SU-DHL-6 (cell line): ENCODE measurements at regions not wholly inside any gene's neighbourhood (a gene's known extent, or its start where the extent isn't known, plus 50 kb on each side); places are given as distances from the start of the nearest gene placed in this dataset.

Source experiments
- H2AFZ ChIP-seq: fragments of 200-600 bp; sonication (generic); 2 replicates; pipeline ENCODE4 v1.6.1; 2014; ENCODE audit warnings: low read depth, mild to moderate bottlenecking, moderate library complexity, mixed read lengths, antibody characterized with exemption, low read length; ENCODE audit not compliant: severe bottlenecking
- H3F3A ChIP-seq: fragments of 200-600 bp; shearing (Covaris generic); 2 replicates; pipeline ENCODE4 v1.6.0; 2016; ENCODE audit warnings: antibody characterized with exemption, mild to moderate bottlenecking; ENCODE audit not compliant: insufficient read depth
- H3K27ac ChIP-seq: fragments of 200-600 bp; sonication (generic); 2 replicates; pipeline ENCODE4 v1.5.1; 2016; ENCODE audit warnings: low read depth, mild to moderate bottlenecking, low read length, moderate library complexity, mixed read lengths
- H3K27me3 ChIP-seq: fragments of 200-600 bp; sonication (generic), shearing (Covaris generic); 2 replicates; pipeline ENCODE4 v1.6.0; 2014; ENCODE audit warnings: mild to moderate bottlenecking, low read length
- H3K36me3 ChIP-seq: fragments of 200-600 bp; sonication (generic); 2 replicates; pipeline ENCODE4 v1.6.1; 2014; ENCODE audit warnings: mild to moderate bottlenecking, low read length, mixed read lengths
- H3K4me2 ChIP-seq: fragments of 300-600, 200-600 bp; shearing (Covaris generic), sonication (generic); 2 replicates; pipeline ENCODE4 v1.6.0; 2014; ENCODE audit warnings: low read length, low read depth, mild to moderate bottlenecking; ENCODE audit not compliant: poor library complexity, severe bottlenecking
- H3K4me3 ChIP-seq: fragments of 200-600 bp; sonication (generic); 2 replicates; pipeline ENCODE4 v1.5.1; 2014; ENCODE audit warnings: antibody characterized with exemption, low read length, mild to moderate bottlenecking, mixed read lengths; ENCODE audit not compliant: insufficient read depth, poor library complexity, severe bottlenecking
- H3K79me2 ChIP-seq: fragments of 200-600 bp; sonication (generic); 2 replicates; pipeline ENCODE4 v1.6.1; 2014; ENCODE audit warnings: mild to moderate bottlenecking, low read length, moderate library complexity; ENCODE audit not compliant: insufficient read depth
- H3K9ac ChIP-seq: fragments of 200-600 bp; sonication (generic); 2 replicates; pipeline ENCODE4 v1.7.0; 2014; ENCODE audit warnings: mild to moderate bottlenecking, low read length
- H3K9me2 ChIP-seq: fragments of 200-600 bp; sonication (generic); replicated peaks from 2 replicates; pipeline ENCODE4 v1.6.1; 2014; ENCODE audit warnings: low read length; ENCODE audit not compliant: insufficient read depth
- H3K9me3 ChIP-seq: fragments of 200-600 bp; sonication (generic); 2 replicates; pipeline ENCODE4 v1.6.1; 2014; ENCODE audit warnings: low read length, mixed read lengths; ENCODE audit not compliant: insufficient read depth
- H4K20me1 ChIP-seq: fragments of 200-600 bp; sonication (generic); 2 replicates; pipeline ENCODE4 v1.6.1; 2014; ENCODE audit warnings: low read depth, mild to moderate bottlenecking, antibody characterized with exemption, low read length, moderate library complexity, mixed read lengths
- EZH2phosphoT487 ChIP-seq: fragments of 200-600 bp; sonication (generic), shearing (Covaris generic); conservative IDR thresholded peaks from 2 replicates; pipeline ENCODE4 v1.6.1; 2018; ENCODE audit warnings: mild to moderate bottlenecking, antibody characterized with exemption, low read length, moderate library complexity, mixed read lengths
- TF ChIP-seq, protein P1 (sequence below): fragments of 200-600 bp; sonication (generic); IDR thresholded peaks from one replicate; pipeline ENCODE4 v1.5.1; 2017; ENCODE audit warnings: antibody characterized with exemption, mild to moderate bottlenecking, low read length, moderate library complexity; ENCODE audit not compliant: insufficient read depth, poor library complexity, severe bottlenecking

DNA sequence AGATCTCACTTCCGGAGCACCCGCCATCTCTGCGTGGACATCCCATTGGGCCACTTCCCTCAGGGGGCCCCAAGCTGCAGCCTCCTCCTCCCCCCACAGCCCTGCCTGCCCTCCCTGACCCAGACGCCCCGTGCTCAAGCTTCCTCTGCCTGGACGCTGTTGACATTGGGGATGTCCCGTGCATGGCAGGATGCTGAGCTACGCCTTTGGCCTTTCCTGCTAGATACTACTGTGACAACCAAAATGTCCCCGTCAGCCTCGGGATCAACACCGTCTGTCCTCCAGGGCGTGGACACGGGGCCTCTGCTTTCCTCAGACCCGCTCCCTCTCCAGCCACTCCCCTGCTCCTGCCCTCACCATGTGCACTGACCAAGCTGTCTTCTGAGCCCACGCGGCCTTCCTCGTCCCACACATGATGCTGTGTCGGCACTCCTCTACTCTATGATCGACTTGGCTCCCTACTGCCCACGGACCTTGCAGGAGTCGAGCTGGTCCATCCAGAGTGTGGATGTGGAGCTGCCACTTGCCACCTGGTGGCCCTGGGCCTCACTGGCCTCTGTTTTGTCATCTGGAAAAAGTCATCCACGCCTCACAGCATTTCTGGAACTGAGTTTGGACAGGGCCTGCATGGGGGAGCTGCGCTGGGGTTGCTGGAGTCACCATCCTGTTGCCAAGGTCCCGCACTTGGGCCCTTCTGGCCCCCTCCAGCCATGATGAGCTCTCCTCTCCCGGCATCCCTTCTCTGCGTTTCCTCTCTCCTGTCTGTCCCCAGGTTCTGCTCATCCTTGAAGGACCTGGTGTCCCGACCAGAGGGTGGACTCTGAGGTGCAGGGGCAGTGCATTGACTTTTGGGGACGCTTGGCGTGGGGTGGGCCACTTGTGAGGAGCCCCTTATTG lies 221.7 kb upstream of the CIBAR2 start:
- no peak overlapping the region for H3K4me3 ChIP-seq

DNA sequence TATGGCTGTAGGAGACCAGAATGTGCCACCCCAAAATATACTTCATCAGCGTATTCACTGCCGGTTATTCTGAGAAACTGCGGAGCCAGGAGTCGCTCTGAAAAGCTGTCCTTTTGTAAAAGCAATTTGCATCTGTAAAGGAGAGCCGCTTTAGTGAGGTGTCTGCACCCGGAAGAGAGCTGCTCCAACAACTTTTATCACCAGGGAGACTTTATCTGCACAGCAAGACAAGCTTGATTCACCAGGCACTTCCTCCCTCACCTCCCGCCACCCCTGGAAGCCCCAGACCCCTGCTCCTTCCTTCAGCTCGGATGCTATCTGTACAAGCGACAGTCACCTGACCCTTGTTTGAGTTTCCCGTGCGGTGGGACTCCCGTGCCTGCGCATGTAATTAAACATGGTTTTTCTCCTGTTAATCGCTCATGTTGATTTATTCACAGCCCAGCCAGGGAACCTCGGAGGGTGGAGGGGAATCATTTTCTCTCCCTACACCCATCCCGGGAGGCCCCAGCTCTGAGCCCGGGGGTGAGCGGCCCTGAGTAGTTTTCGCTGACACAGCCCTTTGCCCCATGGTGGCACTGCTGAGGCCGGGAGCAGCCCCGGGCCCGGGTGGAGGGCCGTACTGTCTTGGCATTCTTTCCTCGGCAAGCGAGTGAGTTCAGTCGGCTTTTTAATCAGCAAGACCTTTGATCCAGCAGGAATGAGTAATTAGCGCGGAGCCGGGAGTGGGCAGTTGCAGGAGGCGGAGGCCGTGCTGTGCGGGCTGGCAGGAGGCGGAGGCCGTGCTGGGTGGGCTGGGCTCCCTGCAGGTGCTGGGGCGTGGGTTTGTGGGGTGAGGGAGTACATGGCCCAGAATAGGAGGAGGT lies 222.7 kb upstream of the CIBAR2 start:
- Histone ChIP-seq H3K9me3 (no peaks in the 10 kb centered on the region), H3K79me2 (no peaks in the 10 kb centered on the region), H3K4me2 (no peak overlapping the region), H2AFZ (no peak overlapping the region), H3K4me3 (no peak overlapping the region), H4K20me1 (no peaks in the 10 kb centered on the region), H3K9me2 (no peaks in the 10 kb centered on the region), H3K27ac (no peak overlapping the region), H3K9ac (no peak overlapping the region), H3K36me3 (no peaks in the 10 kb centered on the region), H3F3A (no peaks in the 10 kb centered on the region), H3K27me3 (no peaks in the 10 kb centered on the region)
- TF ChIP-seq EZH2phosphoT487, result no peak
- TF ChIP-seq, protein P1, sequence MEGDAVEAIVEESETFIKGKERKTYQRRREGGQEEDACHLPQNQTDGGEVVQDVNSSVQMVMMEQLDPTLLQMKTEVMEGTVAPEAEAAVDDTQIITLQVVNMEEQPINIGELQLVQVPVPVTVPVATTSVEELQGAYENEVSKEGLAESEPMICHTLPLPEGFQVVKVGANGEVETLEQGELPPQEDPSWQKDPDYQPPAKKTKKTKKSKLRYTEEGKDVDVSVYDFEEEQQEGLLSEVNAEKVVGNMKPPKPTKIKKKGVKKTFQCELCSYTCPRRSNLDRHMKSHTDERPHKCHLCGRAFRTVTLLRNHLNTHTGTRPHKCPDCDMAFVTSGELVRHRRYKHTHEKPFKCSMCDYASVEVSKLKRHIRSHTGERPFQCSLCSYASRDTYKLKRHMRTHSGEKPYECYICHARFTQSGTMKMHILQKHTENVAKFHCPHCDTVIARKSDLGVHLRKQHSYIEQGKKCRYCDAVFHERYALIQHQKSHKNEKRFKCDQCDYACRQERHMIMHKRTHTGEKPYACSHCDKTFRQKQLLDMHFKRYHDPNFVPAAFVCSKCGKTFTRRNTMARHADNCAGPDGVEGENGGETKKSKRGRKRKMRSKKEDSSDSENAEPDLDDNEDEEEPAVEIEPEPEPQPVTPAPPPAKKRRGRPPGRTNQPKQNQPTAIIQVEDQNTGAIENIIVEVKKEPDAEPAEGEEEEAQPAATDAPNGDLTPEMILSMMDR, result no peak

More for the DNA sequence above, 221.7 kb upstream of the CIBAR2 start:
- H3K9me3 ChIP-seq, result no peaks in the 10 kb centered on the region
- H3K79me2 ChIP-seq, result no peaks in the 10 kb centered on the region
- H3K9me2 ChIP-seq, result no peaks in the 10 kb centered on the region
- H3K36me3 ChIP-seq, result no peaks in the 10 kb centered on the region
- H3K27me3 ChIP-seq, result no peaks in the 10 kb centered on the region
- no peaks in the 10 kb centered on the region for H3F3A ChIP-seq
- H2AFZ ChIP-seq, result no peak overlapping the region
- H3K27ac ChIP-seq, result no peak overlapping the region
- no peaks in the 10 kb centered on the region for H4K20me1 ChIP-seq
- TF ChIP-seq, protein P1, result no peak
- no peak for TF ChIP-seq EZH2phosphoT487
- no peak overlapping the region for H3K4me2 ChIP-seq
- H3K9ac ChIP-seq, result no peak overlapping the region

DNA sequence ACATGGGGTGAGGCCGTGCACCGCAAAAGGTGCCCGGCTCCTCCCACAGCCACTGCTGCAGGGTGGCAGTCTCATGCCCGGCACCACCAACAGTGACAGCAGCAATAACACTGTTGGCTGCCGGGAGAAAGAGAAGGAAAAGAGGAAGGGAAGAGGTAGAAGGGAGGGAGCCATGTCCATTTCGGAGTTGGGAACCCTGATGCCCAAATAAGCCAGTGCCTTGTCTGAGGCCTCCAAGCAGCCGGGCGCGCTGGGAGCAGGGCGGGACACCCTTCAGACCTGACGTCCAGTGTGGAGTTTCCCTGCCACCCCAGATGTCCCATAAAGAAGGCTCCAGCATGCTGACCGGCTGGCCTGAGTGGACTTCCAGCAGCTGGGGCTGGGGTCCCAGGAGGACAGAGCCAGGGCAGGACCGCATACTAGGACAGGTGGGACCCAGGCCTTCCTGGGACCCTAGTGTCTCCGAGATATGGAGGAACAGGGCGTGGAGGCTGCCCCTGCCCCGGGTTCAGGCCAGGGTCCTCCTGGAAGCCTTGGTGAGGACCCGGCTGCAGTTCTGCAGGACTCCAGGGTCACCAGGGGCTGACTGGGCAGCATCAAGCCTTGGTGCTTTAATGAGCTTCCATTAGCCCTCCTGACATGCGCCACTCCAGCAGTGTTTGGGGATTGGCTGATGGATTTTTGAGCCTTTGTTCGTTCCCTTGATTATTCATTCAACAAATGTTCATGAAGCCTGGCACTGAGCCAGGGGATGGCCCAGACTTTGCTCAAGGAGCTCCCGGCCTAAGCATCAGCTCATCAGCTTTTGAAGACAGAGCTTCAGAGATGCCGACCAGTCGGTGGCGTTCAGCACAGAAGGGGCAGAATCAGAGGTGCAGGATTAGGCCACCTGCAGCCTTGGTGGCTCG lies 223.6 kb upstream of the CIBAR2 start:
- Histone ChIP-seq H3K9me2 (no peaks in the 10 kb centered on the region), H3K27me3 (no peaks in the 10 kb centered on the region), H3K4me3 (no peak overlapping the region), H2AFZ (no peak overlapping the region), H3K27ac (no peak overlapping the region), H3K9me3 (no peaks in the 10 kb centered on the region), H3K79me2 (no peaks in the 10 kb centered on the region), H4K20me1 (no peaks in the 10 kb centered on the region), H3K36me3 (no peaks in the 10 kb centered on the region), H3F3A (no peaks in the 10 kb centered on the region), H3K4me2 (no peak overlapping the region), H3K9ac (no peak overlapping the region)
- TF ChIP-seq, protein P1, result no peak
- no peak for TF ChIP-seq EZH2phosphoT487
